SK-N-MC (cell line): ENCODE measurements at regions not wholly inside any gene's neighbourhood (a gene's known extent, or its start where the extent isn't known, plus 50 kb on each side); places are given as distances from the start of the nearest gene placed in this dataset.

Experiments
- EZH2 ChIP-seq: fragments of 200-600 bp; sonication (generic); IDR thresholded peaks from one replicate; pipeline ENCODE4 v1.6.1; 2017; ENCODE audit warnings: antibody characterized with exemption
- FOXP2 ChIP-seq: optimal IDR thresholded peaks from 2 replicates; pipeline ENCODE3; 2011; ENCODE audit warnings: mild to moderate bottlenecking, moderate library complexity; ENCODE audit not compliant: insufficient read depth; ENCODE audit errors: extremely low read length, control extremely low read depth
- POLR2AphosphoS5 ChIP-seq: IDR thresholded peaks from 2 replicates; pipeline ENCODE4 v1.6.1; 2012; ENCODE audit warnings: mild to moderate bottlenecking, low read depth, low read length, borderline replicate concordance

DNA sequence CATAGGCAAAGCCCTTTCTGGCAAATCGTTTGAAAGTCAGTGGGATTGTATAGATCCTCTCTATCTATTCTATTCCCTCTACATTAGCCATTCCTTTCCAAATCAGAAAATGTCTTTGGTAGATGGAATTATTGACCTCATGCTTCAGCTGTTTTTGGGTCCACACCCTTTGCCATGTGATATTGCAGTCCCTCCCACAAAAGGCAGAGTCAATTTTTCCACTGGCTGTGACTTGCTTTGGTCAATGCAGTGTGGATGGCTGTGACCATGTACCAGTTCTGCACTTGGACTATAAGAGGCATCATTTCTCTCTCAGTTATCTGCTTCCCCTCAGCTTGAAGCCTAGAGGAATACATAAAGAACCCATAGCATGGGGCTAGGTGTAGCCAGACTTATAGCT is 332.9 kb downstream of the PTEN start:
- no peak for TF ChIP-seq POLR2AphosphoS5
- no peak for TF ChIP-seq EZH2
- no peak for TF ChIP-seq FOXP2
